GM12878 (cell line): ENCODE measurements at regions not wholly inside any gene's neighbourhood (a gene's known extent, or its start where the extent isn't known, plus 50 kb on each side); places are given as distances from the start of the nearest gene placed in this dataset.

Source experiments
- ATAC-seq: fragments of 200-7000 bp; cut with Tn5 transposase; 3 replicates; pipeline ENCODE4 v1.9.1; 2020; ENCODE audit warnings: mild to moderate bottlenecking, moderate library complexity
- BruUV-seq: library from RNA; stranded (reverse); fragments of 400-500 nt; replicated peaks from 2 replicates; lab custom pipeline; 2021; lab: Mats Ljungman, UMichigan
- CTCF ChIA-PET: fragments of 300-600 bp; sonication (Branson Sonifier 250); formaldehyde crosslinking; extraction: SDS; loops from one replicate; lab custom pipeline; 2021; ENCODE audit warnings: inconsistent platforms; lab: Yijun Ruan, JAX
- POLR2A ChIA-PET: fragments of 350-600 bp; formaldehyde crosslinking; extraction: SDS; loops from one replicate; lab custom pipeline; 2021; ENCODE audit warnings: inconsistent platforms; lab: Charles Lee
- RAD21 ChIA-PET: fragments of 300-600 bp; sonication (Branson Sonifier 250); formaldehyde crosslinking; loops from one replicate; lab custom pipeline; 2023; ENCODE audit warnings: antibody characterized with exemption; ENCODE audit not compliant: unreplicated experiment; lab: Charles Lee
- SMC1A ChIA-PET: fragments of 300-600 bp; sonication (Branson Sonifier 250); formaldehyde crosslinking; loops from one replicate; lab custom pipeline; 2023; ENCODE audit not compliant: unreplicated experiment, uncharacterized antibody; lab: Charles Lee
- DNase-seq: peaks from one replicate; pipeline ENCODE4 v3.0.0-alpha.2; 2011; ENCODE audit warnings: low read depth, low spot score
- FAIRE-seq: peaks from 3 replicates; lab custom pipeline; 2011; peaks lifted over from hg19 to GRCh38; lab: Jason Lieb, UNC
- H2AFZ ChIP-seq: 2 replicates; pipeline ENCODE4 v1.6.0; 2011; ENCODE audit warnings: low read depth, low read length, control low read depth; ENCODE audit not compliant: control insufficient read depth
- H3K27ac ChIP-seq: 2 replicates; pipeline ENCODE4 v1.5.1; 2011; ENCODE audit warnings: control low read depth; ENCODE audit not compliant: control insufficient read depth, insufficient read depth
- H3K27me3 ChIP-seq, 2 experiments: replicated peaks in 1 of 2; 2 replicates each; pipeline versions ENCODE4 v1.6.0 to v1.6.1; 2011; ENCODE audit warnings: low read length in 1 of 2; ENCODE audit not compliant: control insufficient read depth in 2 of 2, insufficient read depth in 2 of 2
- H3K36me3 ChIP-seq, 2 experiments: 2 replicates each; pipeline ENCODE4 v1.5.1; 2011; ENCODE audit warnings: low read length in 1 of 2; ENCODE audit not compliant: control insufficient read depth in 2 of 2, insufficient read depth in 2 of 2
- H3K4me1 ChIP-seq: 2 replicates; pipeline ENCODE4 v1.6.1; 2011; ENCODE audit warnings: mild to moderate bottlenecking, low read length, moderate library complexity, mixed read lengths; ENCODE audit not compliant: control insufficient read depth, insufficient read depth
- H3K4me2 ChIP-seq: 2 replicates; pipeline ENCODE4 v1.6.0; 2011; ENCODE audit warnings: control low read depth; ENCODE audit not compliant: control insufficient read depth, insufficient read depth
- H3K4me3 ChIP-seq: fragments of 200-600 bp; sonication (generic); 2 replicates; pipeline ENCODE4 v1.5.1; 2016
- H3K79me2 ChIP-seq: 2 replicates; pipeline ENCODE4 v1.6.0; 2011; ENCODE audit warnings: low read length; ENCODE audit not compliant: control insufficient read depth, insufficient read depth
- H3K9ac ChIP-seq: 2 replicates; pipeline ENCODE4 v1.8.0; 2011; ENCODE audit warnings: low read length, control low read depth, mixed read lengths; ENCODE audit not compliant: control insufficient read depth, insufficient read depth
- H3K9me3 ChIP-seq: replicated peaks from 3 replicates; pipeline ENCODE4 v1.5.1; 2011; ENCODE audit warnings: mild to moderate bottlenecking, low read length; ENCODE audit not compliant: control insufficient read depth, insufficient read depth
- H4K20me1 ChIP-seq: 2 replicates; pipeline ENCODE4 v1.6.0; 2011; ENCODE audit not compliant: control insufficient read depth, insufficient read depth
- ASH2L ChIP-seq: fragments of 300-600, 200-600 bp; sonication (generic); IDR thresholded peaks from 2 replicates; pipeline ENCODE4 v1.6.1; 2017; ENCODE audit warnings: low read depth, mild to moderate bottlenecking, borderline replicate concordance
- BCL11A ChIP-seq: IDR thresholded peaks from 2 replicates; pipeline ENCODE4 v1.6.1; 2011; ENCODE audit warnings: low read depth, low read length
- BCLAF1 ChIP-seq: fragments of 450-650 bp; IDR thresholded peaks from 2 replicates; pipeline ENCODE4 v1.6.1; 2017; ENCODE audit warnings: antibody characterized with exemption, mild to moderate bottlenecking, moderate library complexity
- BMI1 ChIP-seq: fragments of 450-650 bp; IDR thresholded peaks from 2 replicates; pipeline ENCODE4 v1.6.1; 2016; ENCODE audit warnings: mild to moderate bottlenecking, moderate library complexity, borderline replicate concordance
- CBX3 ChIP-seq: fragments of 200-600 bp; sonication (generic); IDR thresholded peaks from 2 replicates; pipeline ENCODE4 v1.6.1; 2016; ENCODE audit warnings: low read depth, borderline replicate concordance
- CBX5 ChIP-seq: sonication (generic); IDR thresholded peaks from 2 replicates; pipeline ENCODE4 v1.6.1; 2016; ENCODE audit warnings: low read depth, moderate library complexity, mild to moderate bottlenecking, inconsistent platforms
- CEBPZ ChIP-seq: fragments of 150-350 bp; IDR thresholded peaks from 2 replicates; pipeline ENCODE4 v1.6.1; 2016; ENCODE audit warnings: low read depth, low read length
- CHD2 ChIP-seq: IDR thresholded peaks from 2 replicates; pipeline ENCODE4 v1.6.1; 2011; ENCODE audit warnings: low read depth, low read length, improper control_type of control experiment, borderline replicate concordance
- FOXM1 ChIP-seq: IDR thresholded peaks from 2 replicates; pipeline ENCODE4 v1.6.1; 2012; ENCODE audit warnings: low read depth, mild to moderate bottlenecking, inconsistent platforms, low read length, moderate library complexity
- HDAC2 ChIP-seq: fragments of 200-600 bp; sonication (generic); IDR thresholded peaks from 2 replicates; pipeline ENCODE4 v1.6.1; 2017
- HDAC6 ChIP-seq: fragments of 200-600 bp; sonication (generic); IDR thresholded peaks from one replicate; pipeline ENCODE4 v1.8.0; 2017; ENCODE audit warnings: antibody characterized with exemption; ENCODE audit not compliant: unreplicated experiment
- KAT2A ChIP-seq: conservative IDR thresholded peaks from 2 replicates; pipeline ENCODE4 v1.6.1; 2011; ENCODE audit warnings: low read depth, low read length; ENCODE audit not compliant: control insufficient read depth
- MYC ChIP-seq: IDR thresholded peaks from 2 replicates; pipeline ENCODE4 v1.6.1; 2011; ENCODE audit warnings: mild to moderate bottlenecking, low read length, moderate library complexity, inconsistent platforms; ENCODE audit not compliant: insufficient read depth, insufficient replicate concordance, insufficient read length, severe bottlenecking
- RAD51 ChIP-seq: fragments of 450-650 bp; IDR thresholded peaks from 2 replicates; pipeline ENCODE4 v1.6.1; 2016; ENCODE audit warnings: moderate library complexity, mild to moderate bottlenecking, inconsistent platforms
- RCOR1 ChIP-seq: conservative IDR thresholded peaks from 2 replicates; pipeline ENCODE4 v1.6.1; 2012; ENCODE audit warnings: low read depth, low read length, improper control_type of control experiment
- WGBS: methylation state at CpG from one replicate; pipeline ENCODE4 v1.1.6; 2016; ENCODE audit warnings: low lambda C conversion rate; ENCODE audit not compliant: insufficient replicate concordance, insufficient coverage; ENCODE audit errors: missing lambda C conversion rate; 5-methylcytosine and 5-hydroxymethylcytosine counted together
- in situ Hi-C: fragments of 300-500 bp; cut with MboI; formaldehyde crosslinking; loops from 9 replicates; pipeline ENCODE4 v1.14.3; 2018; ENCODE audit warnings: mixed read lengths
- intact Hi-C: fragments of 100-400 bp; cut with micrococcal nuclease; formaldehyde crosslinking; loops from one replicate; pipeline ENCODE4 v1.14.2; 2022; ENCODE audit not compliant: unreplicated experiment
- TF ChIP-seq, protein P1 (sequence below), 3 experiments: IDR thresholded peaks in 2 of 3; conservative IDR thresholded peaks in 1 of 3; 2 replicates each; pipeline ENCODE4 v1.5.1; 2011; ENCODE audit warnings: low read depth in 3 of 3, low read length in 3 of 3, mild to moderate bottlenecking in 3 of 3, control low read depth in 2 of 3, moderate library complexity in 2 of 3, inconsistent platforms in 1 of 3, mixed read lengths in 1 of 3; ENCODE audit not compliant: control insufficient read depth in 2 of 3, insufficient read depth in 1 of 3; ENCODE audit errors: extremely low read depth in 1 of 3

GRCh38 chr1:34373912-34374311, 197.2 kb downstream of the C1orf94 start (continued):
- TF ChIP-seq BMI1 (no peak), RAD51 (no peak), CBX5 (no peak), RCOR1 (no peak)

DNA sequence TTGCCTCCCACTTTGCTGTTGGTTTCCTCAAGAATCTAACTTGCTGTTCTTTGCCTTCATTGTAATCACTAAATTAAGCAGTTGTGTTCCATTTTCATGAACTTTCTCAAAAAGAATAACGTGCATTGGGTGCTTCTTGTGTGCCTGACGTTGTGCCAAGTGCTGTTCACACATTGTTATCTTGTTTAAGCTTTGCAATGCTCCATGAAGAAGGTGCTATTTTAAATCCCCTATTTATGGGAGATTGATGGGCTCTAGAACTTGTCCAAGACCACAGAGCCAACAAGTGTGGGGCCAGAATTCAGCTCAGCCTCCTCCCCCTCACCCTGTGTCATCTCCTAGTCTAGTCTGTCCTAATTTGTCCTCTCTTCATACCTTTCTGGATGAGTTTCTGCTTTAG, 199.8 kb downstream of the C1orf94 start:
- Histone ChIP-seq H3K27me3 (no peaks in the 10 kb centered on the region; a peak in 2 of 4 replicates), H3K79me2 (no peaks in the 10 kb centered on the region), H3K4me3 (no peak overlapping the region), H3K36me3 (no peaks in the 10 kb centered on the region), H2AFZ (no peak overlapping the region), H3K9ac (no peak overlapping the region), H3K27ac (no peak overlapping the region), H3K9me3 (no peaks in the 10 kb centered on the region), H4K20me1 (no peaks in the 10 kb centered on the region), H3K4me2 (no peak overlapping the region), H3K4me1 (no peaks in the 10 kb centered on the region)
- RAD21 ChIA-PET = no interaction called here
- DNase-seq (no peak), FAIRE-seq (no peak), ATAC-seq (no peak)
- 0% methylated on average over 2 of the region's 2 CpGs for WGBS
- SMC1A ChIA-PET = interaction anchor here (0.7 kb wide), 1 partner anchor 40 kb away, joined by 3 read pairs; no protein-coding TSS in a partner anchor
- intact Hi-C loops (no loop called here), in situ Hi-C loops (no loop called here)
- CTCF ChIA-PET = no interaction called here
- POLR2A ChIA-PET = no interaction called here
- BruUV-seq = no TSS peak
- no peak for TF ChIP-seq BCL11A
- TF ChIP-seq KAT2A = no peak
- TF ChIP-seq HDAC2 = no peak
- no peak for TF ChIP-seq ASH2L
- no peak for TF ChIP-seq CBX3
- TF ChIP-seq BCLAF1 = no peak
- no peak for TF ChIP-seq CHD2
- TF ChIP-seq CEBPZ = no peak
- TF ChIP-seq FOXM1 = no peak
- TF ChIP-seq MYC = no peak
- TF ChIP-seq, protein P1, sequence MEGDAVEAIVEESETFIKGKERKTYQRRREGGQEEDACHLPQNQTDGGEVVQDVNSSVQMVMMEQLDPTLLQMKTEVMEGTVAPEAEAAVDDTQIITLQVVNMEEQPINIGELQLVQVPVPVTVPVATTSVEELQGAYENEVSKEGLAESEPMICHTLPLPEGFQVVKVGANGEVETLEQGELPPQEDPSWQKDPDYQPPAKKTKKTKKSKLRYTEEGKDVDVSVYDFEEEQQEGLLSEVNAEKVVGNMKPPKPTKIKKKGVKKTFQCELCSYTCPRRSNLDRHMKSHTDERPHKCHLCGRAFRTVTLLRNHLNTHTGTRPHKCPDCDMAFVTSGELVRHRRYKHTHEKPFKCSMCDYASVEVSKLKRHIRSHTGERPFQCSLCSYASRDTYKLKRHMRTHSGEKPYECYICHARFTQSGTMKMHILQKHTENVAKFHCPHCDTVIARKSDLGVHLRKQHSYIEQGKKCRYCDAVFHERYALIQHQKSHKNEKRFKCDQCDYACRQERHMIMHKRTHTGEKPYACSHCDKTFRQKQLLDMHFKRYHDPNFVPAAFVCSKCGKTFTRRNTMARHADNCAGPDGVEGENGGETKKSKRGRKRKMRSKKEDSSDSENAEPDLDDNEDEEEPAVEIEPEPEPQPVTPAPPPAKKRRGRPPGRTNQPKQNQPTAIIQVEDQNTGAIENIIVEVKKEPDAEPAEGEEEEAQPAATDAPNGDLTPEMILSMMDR (IDR thresholded peaks at IDR 0.05 in 2 of 3, conservative IDR thresholded peaks at IDR 0.05 in 1 of 3; ENCODE audit: control insufficient read depth in 2 of 3, extremely low read depth in 1 of 3, insufficient read depth in 1 of 3, low read depth in 3 of 3, low read length in 3 of 3) = no peak
- TF ChIP-seq CBX5 = no peak
- TF ChIP-seq HDAC6 = no peak
